Effector memory CD8-positive, alpha-beta T cell (primary cell): ENCODE measurements at regions not wholly inside any gene's neighbourhood (a gene's known extent, or its start where the extent isn't known, plus 50 kb on each side); places are given as distances from the start of the nearest gene placed in this dataset.
"Not testable (repeated sequence)": the region's sequence is repeated elsewhere in the genome, so short reads cannot be mapped to it uniquely, and the experiment has no call there.

Experiments used
- ATAC-seq: fragments of 150-1000 bp; cut with Tn5 transposase; replicated peaks from 2 replicates; pipeline ENCODE4 v1.10.0; 2021; ENCODE audit warnings: mild to moderate bottlenecking, moderate library complexity
- DNase-seq, 3 experiments: peaks; one replicate each; pipeline ENCODE4 v3.0.0; 2021
- H3K27ac Mint-ChIP-seq, 2 donors: one replicate each; pipeline ENCODE4 v1.8.0; 2022; ENCODE audit warnings: mild to moderate bottlenecking in 2 of 2, mixed read lengths in 2 of 2, moderate library complexity in 2 of 2
- H3K27me3 Mint-ChIP-seq, 2 donors: one replicate each; pipeline ENCODE4 v1.8.0; 2022; ENCODE audit warnings: mixed read lengths in 2 of 2
- H3K36me3 Mint-ChIP-seq: one replicate; pipeline ENCODE4 v1.8.0; 2022; ENCODE audit warnings: mild to moderate bottlenecking, moderate library complexity, mixed read lengths; ENCODE audit not compliant: insufficient read depth
- H3K4me1 Mint-ChIP-seq, 2 donors: one replicate each; pipeline ENCODE4 v1.8.0; 2022; ENCODE audit warnings: low read depth in 2 of 2, mixed read lengths in 2 of 2
- H3K4me3 Mint-ChIP-seq, 2 donors: one replicate each; pipeline ENCODE4 v1.8.0; 2022; ENCODE audit warnings: mild to moderate bottlenecking in 2 of 2, mixed read lengths in 2 of 2, moderate library complexity in 2 of 2
- H3K9me3 Mint-ChIP-seq, 2 donors: one replicate each; pipeline ENCODE4 v1.8.0; 2022; ENCODE audit warnings: mixed read lengths in 2 of 2

DNA sequence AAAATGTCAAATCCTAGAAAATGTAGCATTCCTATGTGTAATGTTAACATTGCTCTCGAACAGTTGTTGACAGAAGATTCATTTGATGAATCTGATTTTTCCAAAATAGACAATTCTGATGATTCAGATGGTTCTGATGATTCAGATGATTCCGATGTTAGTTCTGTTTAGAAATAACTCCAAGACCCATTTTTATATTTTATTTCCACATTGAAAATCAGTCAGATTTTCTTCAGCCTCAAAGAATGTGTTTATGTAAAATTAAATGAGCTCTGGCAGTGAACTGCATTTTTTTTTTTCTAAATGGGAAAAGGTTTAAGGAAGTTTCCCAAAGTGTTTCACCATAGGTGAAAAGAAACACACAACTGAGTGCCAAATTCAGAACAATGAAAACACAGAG is 136.5 kb downstream of the TSEN15 start:
- DNase-seq (no peak), ATAC-seq (no peak)
- Mint-ChIP-seq H3K4me3 (no peak overlapping the region), H3K36me3 (no peaks in the 10 kb centered on the region), H3K9me3 (no peaks in the 10 kb centered on the region), H3K4me1 (no peaks in the 10 kb centered on the region), H3K27ac (no peak overlapping the region), H3K27me3 (peaks cover 21 to 48% of the 10 kb centered on the region in 2 donors)

DNA sequence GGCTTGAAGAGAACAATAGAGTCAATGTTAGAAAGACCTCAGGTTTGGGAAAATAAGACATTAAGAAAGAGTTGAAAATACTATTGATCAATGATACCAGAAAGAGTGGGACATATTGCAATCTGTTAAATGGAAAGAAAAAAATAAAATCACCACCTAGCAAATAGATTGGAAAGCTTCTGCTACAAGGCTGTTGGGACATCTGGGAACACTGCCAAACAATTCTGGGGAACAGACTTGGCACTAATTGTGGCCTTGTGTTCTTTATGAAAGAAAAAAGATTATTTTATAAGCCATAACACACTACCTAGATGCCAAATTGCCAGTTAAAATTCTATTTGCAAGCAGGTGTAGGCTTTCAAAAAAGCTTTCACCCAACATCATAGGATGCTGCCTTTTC is 137.8 kb downstream of the TSEN15 start:
- DNase-seq, result no peak
- Mint-ChIP-seq H3K4me1 (no peaks in the 10 kb centered on the region), H3K36me3 (no peaks in the 10 kb centered on the region), H3K27me3 (peaks cover 21 to 62% of the 10 kb centered on the region in 2 donors), H3K9me3 (no peaks in the 10 kb centered on the region), H3K4me3 (no peak overlapping the region), H3K27ac (no peak overlapping the region)
- no peak for ATAC-seq

DNA sequence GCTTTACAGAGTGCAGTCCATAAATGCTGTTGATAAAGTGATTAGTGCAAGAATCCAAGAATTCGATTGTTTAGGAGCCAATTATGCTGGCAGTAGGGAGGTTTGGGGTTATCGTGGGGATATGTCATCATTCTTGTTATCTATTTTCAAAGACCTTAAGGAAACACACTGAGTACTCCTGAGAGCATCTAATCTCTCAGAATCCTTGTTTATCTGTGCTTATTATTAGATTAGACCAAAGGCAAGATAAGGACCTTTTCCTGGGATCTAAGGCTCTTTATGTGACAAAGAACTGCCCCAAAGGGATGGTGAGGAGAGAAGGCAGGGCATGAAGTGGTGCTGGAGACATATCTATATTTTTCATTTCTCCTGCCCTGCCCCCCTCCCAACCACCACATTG is 139.1 kb downstream of the TSEN15 start:
- Mint-ChIP-seq H3K36me3 (no peaks in the 10 kb centered on the region), H3K27me3 (peaks cover 21 to 61% of the 10 kb centered on the region in 2 donors)
- no peak for ATAC-seq

DNA sequence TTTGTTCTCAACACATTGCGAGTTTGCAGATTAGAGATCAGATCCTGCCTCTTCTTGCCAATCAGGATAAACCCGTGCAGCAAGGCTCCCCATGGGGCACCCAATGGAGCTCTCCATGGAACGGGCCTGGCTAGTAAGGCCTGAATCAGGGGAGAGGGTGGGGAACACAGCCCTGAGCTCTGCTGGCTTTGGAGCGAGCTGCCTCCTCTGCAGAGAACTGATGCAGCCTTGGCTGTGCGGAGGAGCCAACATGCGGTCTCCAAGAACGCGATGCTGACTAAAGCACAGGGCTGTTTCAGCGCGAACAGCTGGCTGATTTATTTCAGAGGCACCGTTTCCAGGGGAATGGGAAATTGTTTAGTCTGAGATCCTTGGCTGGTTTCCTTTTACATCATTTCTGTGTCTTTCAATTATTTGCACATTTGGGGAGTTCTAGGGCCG is 139.7 kb downstream of the TSEN15 start:
- H3K27ac Mint-ChIP-seq, result no peak overlapping the region
- H3K4me3 Mint-ChIP-seq, result no peak overlapping the region
- no peak for DNase-seq
- peaks cover 18 to 61% of the 10 kb centered on the region in 2 donors for H3K27me3 Mint-ChIP-seq
- H3K4me1 Mint-ChIP-seq, result no peaks in the 10 kb centered on the region
- H3K36me3 Mint-ChIP-seq, result no peaks in the 10 kb centered on the region
- H3K9me3 Mint-ChIP-seq, result no peaks in the 10 kb centered on the region
- ATAC-seq, result no peak

More for the DNA sequence above, 139.1 kb downstream of the TSEN15 start:
- H3K4me1 Mint-ChIP-seq, result no peaks in the 10 kb centered on the region
- no peak overlapping the region for H3K27ac Mint-ChIP-seq
- no peak overlapping the region for H3K4me3 Mint-ChIP-seq
- no peak for DNase-seq
- H3K9me3 Mint-ChIP-seq, result no peaks in the 10 kb centered on the region

DNA sequence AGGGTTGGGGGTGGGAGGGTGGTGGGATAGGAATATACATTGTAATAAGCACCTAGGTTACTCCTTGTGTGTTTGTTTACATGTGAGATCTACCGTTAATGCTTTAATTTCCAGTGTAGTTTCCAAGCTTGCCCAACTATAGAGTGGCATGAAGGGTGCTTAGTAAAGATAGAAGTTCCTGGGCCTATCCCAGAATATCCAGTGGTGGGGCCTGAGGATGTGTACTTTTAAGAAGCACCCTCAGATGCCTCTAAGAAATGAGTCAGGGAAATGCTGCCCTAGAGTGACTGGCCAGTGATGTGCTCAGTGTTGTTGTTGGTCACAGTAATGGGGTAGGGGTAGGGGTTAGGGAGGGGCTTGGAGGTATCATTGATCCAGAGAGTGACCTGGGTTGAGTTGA is 141.3 kb downstream of the TSEN15 start:
- H3K27ac Mint-ChIP-seq, result no peak overlapping the region
- no peaks in the 10 kb centered on the region for H3K9me3 Mint-ChIP-seq
- H3K36me3 Mint-ChIP-seq, result no peaks in the 10 kb centered on the region
- peaks cover 20 to 61% of the 10 kb centered on the region in 2 donors for H3K27me3 Mint-ChIP-seq
- H3K4me3 Mint-ChIP-seq, result no peak overlapping the region
- H3K4me1 Mint-ChIP-seq, result no peaks in the 10 kb centered on the region
- ATAC-seq, result no peak
- no peak for DNase-seq

DNA sequence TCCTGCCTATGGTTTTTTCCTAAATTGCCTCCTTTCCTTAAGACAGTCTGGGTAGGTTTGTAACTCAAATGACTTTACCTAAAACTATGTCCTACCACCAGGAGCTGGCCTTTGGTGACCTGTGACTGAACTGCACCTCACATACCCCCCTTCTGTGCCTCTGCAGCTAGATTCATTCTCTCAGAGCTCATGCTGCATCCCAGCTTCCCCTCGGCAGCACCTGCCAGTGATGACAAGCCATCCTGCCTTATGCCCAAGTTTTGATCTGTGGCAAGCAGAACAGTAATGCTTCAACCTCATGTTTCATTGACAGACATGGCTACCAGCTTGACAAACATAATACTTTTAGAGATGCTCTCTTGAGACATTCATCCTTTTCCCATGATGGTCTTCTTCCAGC is 141.9 kb downstream of the TSEN15 start:
- DNase-seq (no peak), ATAC-seq (no peak)
- H3K27ac Mint-ChIP-seq, result no peak overlapping the region
- H3K4me3 Mint-ChIP-seq, result no peak overlapping the region
- H3K4me1 Mint-ChIP-seq, result no peaks in the 10 kb centered on the region
- no peaks in the 10 kb centered on the region for H3K36me3 Mint-ChIP-seq
- peaks cover 20 to 57% of the 10 kb centered on the region in 2 donors for H3K27me3 Mint-ChIP-seq
- H3K9me3 Mint-ChIP-seq, result no peaks in the 10 kb centered on the region

DNA sequence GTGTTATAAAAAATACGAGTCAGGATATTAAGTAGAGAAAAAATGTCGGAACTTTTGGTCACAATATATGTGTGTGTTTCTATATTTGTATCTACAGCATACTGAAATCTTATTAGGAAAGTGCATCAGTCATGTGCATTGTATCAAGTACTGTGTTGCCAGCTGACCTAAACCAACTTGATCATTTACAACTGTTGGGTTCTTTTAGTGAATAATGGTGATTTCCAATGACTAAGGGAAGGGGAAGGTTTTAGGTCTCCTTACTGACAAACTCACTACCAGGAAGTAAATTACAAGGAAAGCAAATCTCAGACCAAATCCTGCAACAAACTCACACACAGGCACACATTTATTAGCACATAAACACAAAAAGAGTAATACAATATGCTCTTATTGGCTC is 142.7 kb downstream of the TSEN15 start:
- Mint-ChIP-seq H3K9me3 (no peaks in the 10 kb centered on the region), H3K4me3 (no peak overlapping the region), H3K36me3 (no peaks in the 10 kb centered on the region), H3K27ac (no peak overlapping the region), H3K4me1 (no peaks in the 10 kb centered on the region), H3K27me3 (peaks cover 20 to 50% of the 10 kb centered on the region in 2 donors)
- ATAC-seq (no peak), DNase-seq (no peak)

DNA sequence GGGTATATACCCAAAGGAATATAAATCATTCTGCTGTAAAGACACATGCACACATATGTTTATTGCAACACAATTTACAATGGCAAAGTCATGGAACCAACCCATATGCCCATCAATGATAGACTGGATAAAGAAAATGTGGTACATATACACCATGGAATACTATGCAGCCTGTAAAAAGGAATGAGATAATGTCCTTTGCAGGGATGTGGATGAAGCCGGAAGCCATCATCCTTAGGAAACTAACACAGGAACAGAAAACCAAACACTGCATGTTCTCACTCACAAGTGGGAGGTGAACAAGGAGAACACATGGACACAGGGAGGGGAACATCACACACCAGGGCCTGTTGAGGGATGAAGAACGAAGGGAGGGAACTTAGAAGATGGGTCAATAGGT is 144.2 kb downstream of the TSEN15 start:
- H3K9me3 Mint-ChIP-seq, H3K27ac Mint-ChIP-seq, H3K4me1 Mint-ChIP-seq, H3K36me3 Mint-ChIP-seq, H3K4me3 Mint-ChIP-seq, ATAC-seq, DNase-seq: not testable (repeated sequence)
- H3K27me3 Mint-ChIP-seq, result peaks cover 12 to 38% of the 10 kb centered on the region in 2 donors

DNA sequence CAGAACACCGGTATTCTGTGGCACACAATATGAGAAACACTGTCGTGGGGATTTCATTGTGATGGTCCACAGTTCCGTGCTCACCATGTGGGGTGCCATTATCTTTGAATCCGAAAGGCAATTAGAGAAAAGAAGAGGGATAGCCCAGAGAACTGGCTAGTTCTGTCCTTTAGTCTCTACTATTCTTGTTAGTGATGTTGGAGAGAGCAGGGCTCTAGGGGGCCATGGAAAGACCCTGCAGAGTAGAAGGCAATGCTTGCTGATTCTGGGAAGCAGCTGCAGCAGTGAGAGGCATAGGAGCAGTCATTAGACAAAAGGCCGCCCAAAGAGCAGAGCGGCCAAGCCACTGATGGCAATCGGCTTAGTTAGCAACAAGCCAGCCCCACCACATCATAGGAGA is 146.3 kb downstream of the TSEN15 start:
- H3K9me3 Mint-ChIP-seq, result no peaks in the 10 kb centered on the region
- DNase-seq (no peak), ATAC-seq (no peak)
- H3K4me3 Mint-ChIP-seq, result no peak overlapping the region
- H3K27ac Mint-ChIP-seq, result no peak overlapping the region
- H3K27me3 Mint-ChIP-seq, result peaks cover 4 to 29% of the 10 kb centered on the region in 2 donors
- no peaks in the 10 kb centered on the region for H3K36me3 Mint-ChIP-seq
- no peaks in the 10 kb centered on the region for H3K4me1 Mint-ChIP-seq

DNA sequence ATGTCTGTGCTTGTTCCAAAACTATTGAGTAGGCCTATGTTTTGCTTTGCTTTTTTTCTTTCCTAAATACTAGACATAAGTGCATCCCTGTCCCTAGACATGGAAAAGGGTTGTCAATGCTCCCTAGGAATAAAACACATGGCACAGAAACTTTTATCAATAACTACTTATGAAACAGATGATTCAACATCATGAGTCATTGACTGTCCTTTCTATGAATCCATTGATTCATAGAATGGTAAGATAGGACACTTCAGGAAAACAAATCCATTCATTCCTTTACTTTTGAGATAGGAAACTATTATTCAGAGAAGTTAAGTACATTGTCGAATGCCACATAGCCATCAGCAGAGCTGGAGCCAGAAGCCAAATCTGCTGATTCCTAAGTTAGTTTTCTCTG is 147.5 kb downstream of the TSEN15 start:
- H3K9me3 Mint-ChIP-seq, result no peaks in the 10 kb centered on the region
- H3K4me1 Mint-ChIP-seq, result no peaks in the 10 kb centered on the region
- peaks cover 4 to 17% of the 10 kb centered on the region in 2 donors for H3K27me3 Mint-ChIP-seq
- H3K27ac Mint-ChIP-seq, result no peak overlapping the region
- ATAC-seq (no peak), DNase-seq (no peak)
- no peak overlapping the region for H3K4me3 Mint-ChIP-seq
- no peaks in the 10 kb centered on the region for H3K36me3 Mint-ChIP-seq

DNA sequence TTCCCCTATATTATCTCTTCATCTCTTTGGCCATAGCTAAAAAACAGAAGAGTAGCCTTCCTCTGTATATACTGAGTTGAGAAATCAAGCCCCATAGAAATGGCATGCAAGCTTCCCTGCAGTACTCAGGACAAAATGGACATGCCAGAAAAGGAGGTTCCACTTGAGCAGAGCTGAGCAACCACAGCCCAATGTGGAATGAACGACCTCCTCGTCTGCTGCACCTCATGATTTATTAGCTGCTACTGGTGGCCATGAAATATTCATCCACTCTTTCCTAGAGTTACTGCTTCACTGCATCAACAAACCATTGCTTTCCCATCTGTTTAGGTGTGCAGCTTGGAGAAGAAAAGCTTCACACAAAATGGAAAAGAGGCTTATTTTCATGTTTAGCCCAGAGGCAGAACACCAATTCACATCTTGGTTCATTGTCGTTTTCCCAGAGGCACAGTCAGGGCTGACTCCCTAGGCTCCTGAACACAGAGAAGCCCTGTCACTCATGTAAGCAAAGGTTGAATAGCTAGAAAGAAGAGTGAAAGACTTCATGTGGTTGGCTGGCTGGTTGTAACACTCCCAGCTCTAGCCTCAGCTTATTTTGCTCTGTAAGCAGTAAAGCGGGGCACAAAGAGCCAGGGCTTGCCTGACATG is 148.0 kb downstream of the TSEN15 start:
- no peak overlapping the region for H3K27ac Mint-ChIP-seq
- H3K36me3 Mint-ChIP-seq, result no peaks in the 10 kb centered on the region
- peaks cover 4 to 12% of the 10 kb centered on the region in 2 donors for H3K27me3 Mint-ChIP-seq
- DNase-seq (no peak), ATAC-seq (no peak)
- no peaks in the 10 kb centered on the region for H3K9me3 Mint-ChIP-seq
- no peak overlapping the region for H3K4me3 Mint-ChIP-seq
- H3K4me1 Mint-ChIP-seq, result no peaks in the 10 kb centered on the region

DNA sequence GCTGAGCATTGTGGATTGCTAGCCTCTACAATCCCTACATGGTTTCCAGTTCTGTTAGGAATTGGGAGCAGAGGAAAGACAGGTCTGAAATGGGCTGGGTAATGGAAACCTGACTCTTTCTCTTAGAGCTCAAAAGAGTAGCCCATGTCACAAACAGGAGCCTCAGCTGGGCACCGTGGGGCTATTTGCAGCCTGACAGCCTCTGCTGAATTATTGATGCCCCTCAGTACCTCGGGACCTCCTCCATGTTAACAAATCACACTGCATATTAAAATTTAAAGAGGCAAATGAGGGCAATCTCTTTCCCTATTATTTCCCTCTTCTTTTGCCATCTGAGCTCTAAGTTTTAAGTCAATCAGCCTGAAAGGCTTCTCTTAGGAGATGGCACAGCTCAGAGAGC is 157.1 kb downstream of the TSEN15 start:
- no peak for DNase-seq

DNA sequence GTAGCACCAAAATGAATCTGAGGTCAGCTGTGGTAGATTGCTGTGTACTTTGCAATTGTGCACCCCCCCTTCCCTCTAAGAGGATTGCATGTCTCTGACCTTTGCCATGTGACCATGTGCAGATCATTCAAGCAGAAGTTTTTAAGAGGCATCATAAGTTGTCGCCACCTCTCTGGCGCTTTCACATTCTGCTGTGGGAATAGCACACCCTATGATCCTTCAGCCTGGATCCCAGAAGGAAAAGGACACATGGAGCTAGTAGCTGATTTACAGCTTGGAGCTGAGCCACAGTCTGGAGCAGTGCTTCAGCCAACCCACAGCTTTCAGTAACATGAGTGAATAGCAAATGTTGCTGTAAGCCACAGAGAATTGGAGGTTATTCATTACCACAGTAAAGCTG is 158.5 kb downstream of the TSEN15 start:
- no peaks in the 10 kb centered on the region for H3K36me3 Mint-ChIP-seq
- DNase-seq, result no peak
- ATAC-seq, result no peak
- H3K4me1 Mint-ChIP-seq, result no peaks in the 10 kb centered on the region
- no peak overlapping the region for H3K27ac Mint-ChIP-seq
- no peaks in the 10 kb centered on the region for H3K9me3 Mint-ChIP-seq
- no peak overlapping the region for H3K4me3 Mint-ChIP-seq
- peaks cover 20 to 40% of the 10 kb centered on the region in 2 donors for H3K27me3 Mint-ChIP-seq

More for the DNA sequence above, 157.1 kb downstream of the TSEN15 start:
- no peaks in the 10 kb centered on the region for H3K9me3 Mint-ChIP-seq
- no peaks in the 10 kb centered on the region for H3K4me1 Mint-ChIP-seq
- H3K36me3 Mint-ChIP-seq, result no peaks in the 10 kb centered on the region
- H3K27ac Mint-ChIP-seq, result no peak overlapping the region
- H3K4me3 Mint-ChIP-seq, result no peak overlapping the region
- no peak for ATAC-seq
- H3K27me3 Mint-ChIP-seq, result peaks cover 20 to 29% of the 10 kb centered on the region in 2 donors

DNA sequence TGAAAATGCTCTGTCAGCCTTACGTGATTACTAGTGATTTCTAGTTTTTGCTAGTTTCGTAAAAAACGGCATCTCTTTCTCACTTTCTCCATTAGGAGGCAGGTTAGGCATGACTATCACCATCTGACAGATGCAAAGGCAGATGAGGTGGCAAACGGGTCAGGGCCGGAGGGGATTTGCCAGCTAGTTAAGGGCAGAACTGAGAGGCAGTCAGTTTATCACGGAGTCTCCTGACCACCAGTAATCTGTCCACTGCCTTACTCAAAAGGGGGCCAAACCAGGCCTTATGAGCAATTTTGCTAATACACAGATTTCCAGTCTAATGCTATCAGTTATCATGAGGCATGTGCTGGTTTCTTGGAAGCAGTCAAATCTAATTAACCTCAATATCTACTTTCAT is 159.3 kb downstream of the TSEN15 start:
- DNase-seq (no peak), ATAC-seq (no peak)
- H3K27ac Mint-ChIP-seq, result no peak overlapping the region
- peaks cover 19 to 40% of the 10 kb centered on the region in 2 donors for H3K27me3 Mint-ChIP-seq
- no peaks in the 10 kb centered on the region for H3K4me1 Mint-ChIP-seq
- H3K9me3 Mint-ChIP-seq, result no peaks in the 10 kb centered on the region
- no peaks in the 10 kb centered on the region for H3K36me3 Mint-ChIP-seq
- H3K4me3 Mint-ChIP-seq, result no peak overlapping the region
